IPS-NIHi11 (cell line): ENCODE measurements at regions not wholly inside any gene's neighbourhood (a gene's known extent, or its start where the extent isn't known, plus 50 kb on each side); places are given as distances from the start of the nearest gene placed in this dataset.

Experiments
- DNase-seq: peaks from one replicate; pipeline ENCODE4 v3.0.0; 2012; ENCODE audit warnings: mixed read lengths, low spot score

DNA sequence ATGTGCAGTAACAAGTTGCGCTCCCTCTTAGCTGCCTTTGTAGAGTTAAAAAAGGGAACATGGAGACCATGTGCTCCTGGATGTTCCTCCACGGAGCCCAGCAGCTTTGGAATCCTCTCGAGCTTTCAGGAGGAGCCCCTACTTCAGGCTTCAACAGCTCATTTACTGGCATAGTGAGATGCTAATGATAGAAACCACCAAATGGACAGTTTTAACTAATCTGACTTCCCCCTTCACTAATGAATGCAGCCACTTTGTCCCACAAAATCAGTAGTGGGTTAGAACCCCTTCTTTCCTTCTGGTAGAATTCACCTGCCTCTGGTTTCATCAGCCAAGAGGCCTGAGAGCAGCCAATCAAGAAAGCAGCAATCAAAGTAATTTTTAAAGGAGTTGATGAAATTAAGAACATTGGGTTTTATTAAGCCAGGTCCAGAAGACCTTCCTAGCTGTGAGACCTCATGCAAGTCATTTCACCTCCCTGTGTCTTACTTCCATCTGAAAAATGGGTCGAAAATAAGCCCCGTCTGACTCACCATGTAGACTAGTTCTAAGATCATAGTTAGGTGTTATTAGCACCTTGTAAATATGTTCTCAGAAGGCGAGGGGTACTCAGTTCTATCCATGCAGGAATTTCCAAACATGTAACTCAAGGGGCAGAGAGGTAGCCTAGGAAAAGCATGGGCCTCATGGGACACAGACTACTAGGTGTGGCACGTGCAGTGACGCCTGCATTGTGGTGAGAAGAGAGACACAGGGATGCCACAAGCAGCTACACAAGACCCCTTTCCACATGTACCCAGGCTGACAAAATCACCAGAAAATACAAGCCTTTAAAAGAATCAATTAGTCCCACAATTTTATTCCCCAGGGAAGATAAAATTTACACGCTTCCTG is 179.7 kb upstream of the LPP start:
- DNase-seq = no peak

DNA sequence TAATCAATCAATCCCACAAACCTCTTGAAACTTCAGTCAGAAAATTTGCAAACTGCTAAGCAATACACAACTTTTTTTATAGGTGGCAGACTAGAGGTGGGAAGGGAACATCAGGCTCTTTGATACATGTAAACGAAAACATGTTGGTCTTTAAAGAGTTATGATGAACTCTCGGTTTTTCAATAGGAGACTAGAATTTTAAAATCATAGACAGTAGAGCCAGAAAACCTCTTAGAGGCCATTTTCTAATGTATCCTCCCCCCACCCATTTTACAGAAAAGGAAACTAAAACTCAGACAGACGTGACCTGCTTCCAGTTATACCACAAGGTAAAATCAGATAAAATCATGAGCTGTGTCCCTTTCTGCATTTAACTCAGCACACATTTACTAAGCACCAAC is 179.1 kb upstream of the LPP start:
- no peak for DNase-seq

DNA sequence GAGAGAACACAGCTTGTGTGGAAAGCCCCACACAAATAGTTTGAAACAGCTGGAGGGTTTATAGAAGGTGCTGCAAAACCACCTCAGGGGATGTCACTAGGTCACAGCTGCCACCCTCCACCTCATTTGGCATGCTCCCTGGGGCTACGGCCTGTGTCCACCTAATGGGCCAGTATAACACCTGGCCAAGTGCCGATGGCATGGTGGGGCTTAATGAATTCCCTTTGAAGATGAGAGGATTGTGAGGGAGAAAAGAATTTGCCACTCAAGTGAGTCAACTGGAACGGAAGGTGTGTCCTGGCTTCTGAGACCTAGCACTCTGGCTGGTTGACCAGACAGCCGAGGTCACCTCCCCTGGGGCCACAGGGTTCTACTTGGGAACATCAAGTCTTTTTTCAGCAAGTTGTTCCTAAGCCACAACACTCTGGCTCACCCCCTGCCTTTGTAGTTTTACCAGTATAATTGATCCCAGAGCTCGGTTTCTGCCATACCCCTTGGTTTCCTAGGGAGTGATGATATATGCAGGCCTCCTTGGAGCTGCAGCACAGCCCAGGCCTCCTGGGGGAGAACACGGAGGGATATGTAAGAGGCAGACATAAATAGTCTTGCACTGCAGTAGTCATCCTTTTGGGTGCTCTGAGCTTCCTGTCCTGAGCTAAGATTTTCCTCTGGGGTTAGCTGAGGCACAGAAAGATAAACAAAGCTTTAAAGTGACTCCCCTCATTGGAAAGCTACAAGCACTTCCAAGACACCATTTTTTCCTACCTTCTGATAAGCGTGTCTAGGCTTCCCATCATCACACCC is 178.2 kb upstream of the LPP start:
- DNase-seq = peak; percentile 44

DNA sequence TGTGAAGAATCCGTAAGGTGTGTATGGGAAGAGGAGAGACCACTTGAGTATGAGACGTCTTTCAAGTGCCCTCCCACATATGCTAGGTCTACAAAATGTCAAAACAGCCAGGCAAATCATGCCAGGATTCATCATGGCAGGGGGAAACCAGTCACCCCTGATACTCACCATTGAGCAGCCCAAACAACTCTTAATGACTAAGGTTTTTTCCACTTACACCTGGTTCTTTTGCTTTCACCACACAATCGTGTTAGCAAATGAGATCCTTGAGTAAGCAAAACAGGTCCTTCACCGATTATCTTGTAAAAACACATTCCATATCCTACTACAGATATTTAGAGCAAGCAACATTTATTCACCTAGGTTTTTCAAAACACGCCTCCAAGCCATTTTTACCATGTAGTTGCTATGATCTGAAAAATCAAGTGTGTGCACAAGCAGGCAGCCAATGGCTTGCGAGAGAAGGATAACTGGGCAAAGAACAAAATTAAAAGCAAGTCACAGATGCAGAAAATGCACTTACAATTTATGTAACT is 177.5 kb upstream of the LPP start:
- no peak for DNase-seq

DNA sequence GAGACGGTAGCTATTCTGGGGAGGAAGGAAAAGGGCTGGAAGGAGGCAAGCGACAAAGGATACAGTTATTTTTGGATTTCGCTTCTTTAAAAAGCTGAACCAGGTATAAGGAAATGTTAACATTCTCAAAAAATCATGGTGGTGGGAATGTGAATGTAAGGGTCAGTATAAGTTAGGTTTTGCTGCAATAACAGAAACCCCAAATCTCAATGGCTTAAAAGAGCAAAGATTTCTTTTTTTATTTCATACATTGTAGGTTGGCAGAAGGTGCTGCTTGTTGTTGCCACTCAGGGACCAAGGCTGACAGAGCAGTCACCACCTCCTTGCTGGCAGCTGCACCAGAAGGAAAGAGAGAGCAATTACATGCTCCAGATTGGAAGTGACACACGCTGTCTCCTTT is 176.3 kb upstream of the LPP start:
- no peak for DNase-seq

DNA sequence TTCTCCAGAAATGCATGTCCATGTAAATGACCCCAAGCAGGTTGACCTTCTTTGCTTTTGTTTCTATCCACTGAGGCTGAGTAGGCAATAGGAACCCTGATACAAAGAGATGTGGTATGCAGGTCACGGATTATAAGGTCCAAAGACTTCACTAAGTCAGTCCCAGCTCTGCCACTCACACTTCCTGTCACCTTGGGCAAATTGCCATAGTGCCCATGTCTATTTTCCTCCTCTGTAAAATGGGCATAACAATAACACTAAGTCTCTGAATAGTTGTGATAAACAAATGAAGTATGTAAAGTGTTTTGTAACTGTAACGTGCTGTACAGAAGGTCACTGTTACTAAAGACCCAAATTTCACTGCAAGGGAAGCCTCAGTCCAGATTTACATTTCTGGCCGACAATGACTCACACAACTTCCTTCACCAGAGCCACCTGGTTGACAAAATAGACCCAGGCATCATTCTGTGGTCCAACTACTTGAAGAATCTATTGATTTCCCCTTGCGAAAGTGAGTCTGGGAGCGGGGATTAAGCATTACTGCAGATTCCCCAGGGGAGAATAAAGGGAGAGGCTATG is 175.4 kb upstream of the LPP start:
- no peak for DNase-seq

DNA sequence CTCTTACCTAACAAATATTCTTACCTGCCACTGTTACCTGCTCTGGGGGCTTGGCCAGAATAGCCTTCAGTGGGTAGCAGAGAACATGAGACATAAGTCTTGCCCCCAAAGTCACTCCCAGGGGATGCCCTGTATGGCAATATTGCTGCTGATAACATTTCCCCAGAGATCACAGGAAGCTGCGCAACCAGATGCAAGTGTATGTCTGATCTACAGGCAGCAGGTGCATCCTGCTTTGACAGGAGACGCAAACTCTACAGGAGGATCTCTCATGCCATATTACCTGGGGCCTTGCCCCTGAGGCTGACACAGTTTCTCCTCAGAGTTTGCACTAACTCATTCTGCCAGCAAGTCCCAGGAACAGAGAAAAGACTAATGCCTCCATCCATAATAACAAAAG is 174.4 kb upstream of the LPP start:
- no peak for DNase-seq

DNA sequence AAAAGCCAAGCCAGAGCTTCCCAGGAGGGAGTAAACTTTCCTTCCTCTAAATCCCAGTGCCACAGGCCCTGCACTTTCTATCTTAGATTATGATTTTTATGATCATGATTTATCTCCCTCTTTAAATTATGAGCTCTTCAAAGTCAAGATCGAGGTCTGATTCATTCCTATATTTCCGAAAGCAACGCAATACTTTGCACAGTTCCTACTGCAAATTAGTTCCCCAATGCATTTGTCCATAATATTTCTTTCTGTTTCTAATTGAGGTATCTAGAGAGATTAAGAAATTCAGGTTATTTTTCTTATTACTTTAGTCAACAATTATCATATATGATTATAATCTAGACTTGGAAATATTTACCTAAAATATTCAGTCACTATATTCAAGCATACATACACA is 173.1 kb upstream of the LPP start:
- DNase-seq = no peak

DNA sequence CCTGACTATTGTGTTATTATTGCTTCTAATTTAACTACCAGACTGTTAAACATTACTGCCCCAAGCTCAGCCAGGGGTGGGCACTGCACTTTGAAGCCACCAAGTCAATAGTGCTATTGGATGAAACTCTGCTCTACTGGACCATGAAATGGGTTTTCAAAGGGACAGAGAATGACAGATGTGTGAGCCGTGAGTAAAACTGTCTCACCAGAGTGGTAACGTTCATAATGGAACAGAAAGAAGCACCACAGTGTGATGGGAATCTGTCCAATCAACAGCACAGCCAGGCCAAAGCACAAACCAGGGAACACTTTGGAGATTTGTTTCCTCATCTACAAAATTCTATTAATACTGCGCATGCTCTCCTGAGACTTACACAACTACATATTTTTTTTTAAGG is 171.8 kb upstream of the LPP start:
- DNase-seq = no peak

DNA sequence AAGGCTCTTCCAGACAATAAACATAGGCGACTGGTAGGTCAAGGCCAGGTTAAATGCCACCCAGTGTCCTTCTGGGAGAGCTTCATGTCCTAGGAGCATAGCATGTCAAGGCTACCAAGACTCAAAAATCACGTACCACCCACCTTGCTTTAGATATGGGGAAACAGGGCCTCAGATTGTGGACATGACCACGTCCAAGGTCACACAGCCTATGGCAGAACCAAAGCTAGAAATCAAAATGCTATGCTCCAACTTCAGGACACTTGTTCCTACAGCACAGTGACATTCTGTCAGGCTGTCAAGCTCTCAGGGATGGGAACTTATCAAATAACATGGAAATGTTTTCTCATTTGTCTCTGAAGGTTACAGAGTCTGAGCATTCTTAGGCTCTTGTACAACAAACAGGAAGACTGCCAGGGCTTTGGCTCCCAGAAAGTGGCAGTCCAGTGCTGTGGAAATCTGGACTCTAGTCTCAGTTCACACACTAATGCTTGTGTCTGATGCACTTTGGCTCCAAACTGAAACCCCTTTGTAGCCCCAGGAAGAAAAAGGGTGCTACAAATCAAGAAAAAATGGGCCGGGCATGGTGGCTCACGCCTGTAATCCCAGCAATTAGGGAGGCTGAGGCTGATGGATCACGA is 170.4 kb upstream of the LPP start:
- no peak for DNase-seq

DNA sequence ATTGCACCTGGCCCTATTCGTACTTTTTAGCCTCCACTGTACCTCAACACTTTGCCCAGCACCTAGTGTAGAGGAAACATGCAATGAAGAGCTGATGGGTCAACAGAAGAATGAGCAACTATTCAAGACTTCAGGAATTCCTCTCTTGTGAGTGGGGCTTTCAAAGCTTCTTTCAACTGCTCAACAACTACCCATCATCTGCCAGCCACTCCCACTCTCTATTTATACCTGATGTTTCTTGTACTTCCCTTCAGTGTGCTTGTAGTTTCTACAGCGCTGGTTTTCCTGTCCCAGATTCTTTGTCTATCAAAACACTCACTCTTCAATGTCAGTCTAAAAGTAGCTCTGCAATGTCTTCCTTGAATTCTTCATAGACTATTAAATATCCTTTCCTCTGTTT is 168.3 kb upstream of the LPP start:
- no peak for DNase-seq

DNA sequence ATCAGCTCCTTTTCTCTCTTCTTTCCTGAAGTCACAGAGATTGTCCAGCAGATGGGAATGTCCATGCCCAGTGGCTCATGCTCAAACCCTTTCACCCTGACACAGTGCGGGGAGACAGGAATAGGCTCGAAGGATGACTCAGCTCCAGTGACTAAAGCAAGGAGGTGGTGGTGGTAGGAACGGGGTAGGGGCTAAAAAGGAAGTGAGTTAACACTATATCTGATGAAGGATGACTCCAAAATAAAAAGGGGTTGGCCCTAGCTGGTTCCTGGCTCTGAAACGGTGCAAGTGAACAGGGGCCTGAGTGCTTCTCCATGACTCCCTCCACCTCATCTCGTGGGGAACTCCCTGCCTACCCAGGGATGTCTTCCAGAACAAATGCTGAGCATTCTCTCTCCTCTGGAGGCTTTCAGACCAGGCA is 167.4 kb upstream of the LPP start:
- DNase-seq = no peak

DNA sequence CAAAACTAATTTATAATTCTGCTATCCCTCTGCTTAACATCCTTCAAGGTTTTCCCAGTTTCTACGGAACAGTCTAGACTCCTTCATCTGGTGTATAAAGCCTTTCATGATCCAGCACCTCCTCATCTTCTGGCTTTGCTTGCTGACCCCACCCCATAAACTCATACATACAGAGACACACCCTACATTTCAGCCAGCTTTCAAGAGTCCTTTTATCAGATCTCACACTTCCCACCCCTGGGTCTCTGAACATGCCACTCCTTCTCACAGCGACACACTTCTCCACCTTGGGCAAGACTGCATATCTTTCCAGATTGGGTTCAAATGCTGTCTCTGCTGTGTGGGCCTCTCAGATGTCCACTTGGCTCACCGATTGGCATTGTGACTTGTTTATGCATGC is 166.8 kb upstream of the LPP start:
- no peak for DNase-seq

DNA sequence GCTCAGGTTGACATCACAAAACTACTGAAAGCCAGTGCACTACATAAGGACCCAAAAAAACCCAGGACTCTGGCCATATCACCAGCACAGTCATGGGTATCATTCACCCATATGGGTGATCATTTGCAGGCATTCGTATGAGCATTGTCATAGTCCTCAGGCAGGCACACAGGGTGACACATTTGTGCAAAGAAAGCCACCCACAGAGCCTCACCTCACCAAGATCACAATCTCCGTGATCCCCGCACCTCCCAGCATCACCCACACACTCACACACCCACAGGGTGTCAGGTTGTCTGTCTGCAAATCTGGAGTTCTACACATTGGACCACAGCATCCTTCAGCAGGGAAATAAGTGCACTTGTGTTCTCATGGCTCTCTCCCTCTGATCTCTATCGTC is 166.0 kb upstream of the LPP start:
- DNase-seq = no peak

DNA sequence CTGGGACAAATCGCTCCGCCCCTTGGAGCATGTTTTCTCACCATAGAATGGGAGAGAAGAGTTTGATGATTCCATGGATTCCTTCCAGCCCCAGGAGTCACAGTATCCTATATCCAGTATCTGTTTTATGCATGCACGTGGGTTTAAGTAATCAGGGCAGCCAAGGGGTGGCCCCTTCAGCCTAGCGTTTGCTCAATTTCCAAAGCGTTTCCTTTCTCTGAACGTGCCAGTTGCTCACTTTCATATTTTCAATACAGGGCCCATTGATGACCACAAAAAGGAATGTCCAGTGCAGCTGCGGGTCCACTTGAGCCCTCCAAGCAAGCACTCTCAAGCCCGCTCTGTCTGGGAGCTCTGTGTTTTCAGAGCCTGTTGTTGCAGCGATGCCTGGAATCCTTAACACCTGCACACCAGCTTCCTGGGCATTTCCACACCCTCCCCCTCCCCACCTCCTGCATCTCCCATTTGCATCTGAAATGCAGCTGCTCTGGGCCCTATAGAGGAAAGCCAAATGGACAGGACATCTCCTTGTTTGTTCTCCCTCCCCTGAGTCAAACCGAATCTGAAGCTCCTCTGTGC is 164.3 kb upstream of the LPP start:
- DNase-seq = peak; percentile 89

DNA sequence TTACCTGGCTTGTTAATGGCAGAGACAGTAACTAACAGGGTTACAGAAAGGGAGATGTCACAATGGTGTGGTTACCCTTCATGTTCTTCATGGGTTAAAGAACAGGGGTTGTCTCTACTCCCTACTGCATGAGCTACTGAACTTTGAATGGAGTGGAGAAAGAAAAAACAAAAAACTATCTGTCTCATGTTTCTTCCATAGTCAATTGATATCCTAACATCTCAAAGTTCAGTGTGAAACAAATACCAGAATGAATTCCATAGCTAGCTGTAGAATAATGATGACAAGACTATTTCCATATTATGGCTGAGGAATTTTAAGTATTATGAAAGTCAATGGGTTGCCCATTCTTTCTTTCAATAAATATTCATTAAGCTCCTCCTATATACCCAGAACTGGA is 161.3 kb upstream of the LPP start:
- DNase-seq = no peak

DNA sequence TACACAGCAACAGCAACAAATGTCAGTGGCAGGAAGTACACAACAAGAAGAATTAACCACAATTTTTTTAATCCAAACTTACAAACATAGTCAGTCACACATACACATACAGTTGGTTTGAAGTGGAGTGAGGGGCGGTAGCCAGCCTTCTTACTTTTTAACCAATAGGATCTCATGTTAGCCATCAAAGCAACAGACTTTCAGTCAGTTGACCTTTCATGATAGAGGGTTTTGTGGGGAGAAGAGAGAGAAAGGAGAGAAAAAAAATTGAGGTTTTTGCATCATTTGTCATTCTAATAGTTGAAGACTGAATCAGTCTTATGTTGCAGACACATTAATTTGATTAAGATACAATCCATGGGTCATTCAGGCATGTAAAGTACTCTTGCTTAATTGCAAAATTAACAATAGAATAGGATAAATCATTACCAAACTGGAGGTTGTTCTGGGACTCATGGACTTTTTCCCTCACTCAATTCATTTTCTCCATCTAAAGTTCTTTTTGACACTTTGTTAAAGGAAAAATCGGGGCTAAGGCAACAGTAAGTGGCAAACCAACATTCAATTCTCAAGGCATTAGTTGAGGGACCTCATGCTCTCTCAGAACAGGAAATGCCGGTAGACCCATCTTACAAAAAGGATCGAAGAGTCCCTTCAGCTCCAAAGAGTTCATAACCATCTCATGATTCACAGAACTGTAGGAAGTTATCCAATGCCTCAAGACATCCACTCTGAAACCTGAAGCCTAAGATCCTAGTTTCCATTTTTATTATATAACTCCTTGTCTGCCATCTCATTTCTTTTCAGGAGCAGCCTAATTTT is 159.5 kb upstream of the LPP start:
- no peak for DNase-seq

DNA sequence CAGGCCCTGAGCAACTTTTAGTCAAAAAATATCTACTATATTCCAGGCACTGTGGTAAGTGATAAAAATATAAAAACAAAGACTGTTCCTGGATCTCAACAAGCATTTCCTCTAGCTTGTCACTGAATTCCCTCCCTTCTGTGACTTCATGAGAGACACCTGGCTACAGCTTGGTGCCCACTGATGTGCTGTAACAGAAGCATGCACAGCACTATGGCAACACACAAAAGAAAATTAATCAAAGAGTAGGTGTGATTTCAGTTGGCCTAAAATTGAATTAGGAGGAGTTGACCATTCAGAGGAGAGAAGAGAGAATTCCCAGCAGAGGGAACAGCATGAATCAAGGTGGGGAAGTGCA is 158.9 kb upstream of the LPP start:
- DNase-seq = no peak

DNA sequence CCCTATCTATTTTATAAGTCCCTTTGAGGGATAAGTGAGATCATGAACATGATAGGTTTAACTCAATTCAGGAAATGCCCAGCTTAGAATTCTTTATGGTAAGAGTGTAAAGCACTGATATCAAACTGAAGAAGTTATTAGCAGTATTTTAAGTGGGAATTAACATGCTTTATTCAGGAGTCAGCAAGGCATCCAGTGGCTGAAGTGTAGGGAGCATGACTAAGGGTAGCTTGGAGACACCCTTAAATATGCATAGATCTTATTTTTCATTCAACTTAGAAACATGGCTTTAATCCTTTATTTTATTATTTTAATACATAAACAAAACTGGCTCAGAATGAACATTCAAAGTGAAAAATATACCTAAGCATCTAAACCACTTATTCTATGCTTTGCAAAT is 158.3 kb upstream of the LPP start:
- DNase-seq = no peak

DNA sequence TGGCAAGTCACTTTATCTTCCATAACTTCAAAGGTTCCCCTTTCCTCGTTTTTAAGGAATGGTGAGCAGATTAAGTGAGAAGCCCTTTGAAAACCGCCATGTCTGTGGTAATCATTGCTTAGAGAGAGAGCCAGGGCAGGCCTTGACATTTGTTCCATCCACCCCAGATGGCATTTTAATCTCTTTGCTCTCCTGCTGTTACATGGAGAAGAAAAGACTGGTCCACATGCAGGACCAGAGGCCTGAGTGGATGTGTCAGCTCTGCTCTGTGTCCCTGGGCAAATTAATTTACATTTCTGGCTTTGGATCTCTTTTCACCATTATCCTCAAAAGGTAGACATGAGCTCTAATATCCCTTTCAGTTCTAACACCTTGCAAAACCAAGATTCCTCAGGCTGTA is 157.3 kb upstream of the LPP start:
- DNase-seq = no peak

DNA sequence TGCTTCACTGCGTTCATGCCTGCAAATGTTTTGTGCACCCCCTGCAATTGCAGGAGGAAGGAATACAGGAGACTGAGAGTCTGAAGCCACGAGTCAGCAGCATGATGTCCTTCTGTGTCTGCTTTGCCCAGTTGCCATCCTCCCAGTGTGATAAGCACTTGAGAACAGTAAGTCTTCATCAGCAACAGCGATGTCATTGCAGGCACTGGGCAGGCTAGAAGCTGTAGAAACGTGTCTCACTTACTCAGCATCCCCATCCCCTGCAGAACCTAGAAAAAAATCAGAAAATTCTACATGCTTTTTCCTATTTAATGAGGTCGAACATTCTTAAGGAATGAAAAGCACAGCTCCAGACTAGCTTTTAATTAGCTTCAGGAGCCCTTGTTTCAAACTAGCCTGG is 156.5 kb upstream of the LPP start:
- no peak for DNase-seq
